ENCODE measurements at regions not wholly inside any gene's neighbourhood (a gene's known extent, or its start where the extent isn't known, plus 50 kb on each side); places are given as distances from the start of the nearest gene placed in this dataset.

DNA sequence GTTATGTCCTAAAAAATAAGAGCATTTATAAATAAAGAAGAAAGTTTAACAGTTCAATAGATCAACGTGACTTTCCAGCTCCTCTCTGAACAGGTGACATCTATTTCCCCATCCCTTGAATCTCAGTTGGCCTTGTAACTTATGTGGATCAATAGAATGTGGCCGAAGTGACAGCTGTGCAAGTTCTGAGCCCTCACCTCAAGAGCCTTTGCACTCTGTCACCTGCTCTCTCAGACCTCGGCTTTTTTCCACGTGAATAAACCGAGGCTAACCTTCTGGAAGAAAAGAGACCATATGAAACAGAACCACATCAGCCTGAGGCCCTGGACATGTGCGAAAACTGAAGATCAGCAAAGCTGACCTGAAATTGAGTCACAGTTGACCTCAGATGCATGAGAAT lies 253.0 kb downstream of the DAD1 start:
- Histone ChIP-seq H3K27ac (no peak overlapping the region), H3K4me3 (no peak overlapping the region)
- no peak for TF ChIP-seq CTCF (IDR thresholded peaks at IDR 0.05)
- DNase-seq (ENCODE audit: low spot score), result no peak

DNA sequence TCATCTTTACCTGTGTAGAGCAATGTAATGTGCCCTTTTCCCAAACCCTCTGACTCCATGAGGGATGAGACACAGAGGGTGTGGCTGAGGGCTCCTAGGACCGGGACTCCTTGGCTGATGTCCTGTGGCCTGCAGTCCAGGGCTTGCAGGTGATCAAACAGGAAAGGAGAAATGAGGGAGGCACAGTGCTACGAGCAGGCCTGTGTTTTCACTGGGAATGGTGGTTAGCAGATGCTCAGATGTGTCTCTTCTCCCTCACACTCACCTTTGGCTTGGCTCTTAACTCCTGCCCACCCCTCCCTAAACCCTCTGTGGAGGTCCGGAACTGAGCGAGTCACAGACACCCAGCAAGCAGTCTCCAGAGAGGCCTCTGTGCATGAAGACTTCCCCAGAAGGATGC lies 254.4 kb downstream of the DAD1 start:
- Histone ChIP-seq H3K4me3 (no peak overlapping the region), H3K27ac (no peak overlapping the region)
- no peak for TF ChIP-seq CTCF (IDR thresholded peaks at IDR 0.05)
- DNase-seq (ENCODE audit: low spot score), result no peak

DNA sequence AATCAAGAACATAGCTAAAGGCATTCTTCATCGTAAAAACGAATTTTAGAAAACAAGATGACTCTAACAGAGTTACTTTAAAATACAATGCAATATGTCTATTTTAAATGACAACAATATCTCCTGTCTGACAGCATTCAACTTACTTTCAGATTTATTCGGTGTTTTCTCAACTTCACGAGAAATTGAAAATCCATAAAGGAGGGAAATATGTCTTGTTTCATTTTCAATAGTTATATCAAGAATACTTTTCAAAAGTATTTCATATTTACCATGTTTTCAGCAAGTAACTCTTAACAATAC lies 254.8 kb downstream of the DAD1 start:
- no peak for DNase-seq (ENCODE audit: low spot score)
- H3K27ac ChIP-seq, result no peak overlapping the region
- no peak for TF ChIP-seq CTCF (IDR thresholded peaks at IDR 0.05)
- H3K4me3 ChIP-seq, result no peak overlapping the region

- no peak for DNase-seq (ENCODE audit: low spot score)
- TF ChIP-seq CTCF (IDR thresholded peaks at IDR 0.05), result no peak
- no peak overlapping the region for H3K27ac ChIP-seq
- no peak overlapping the region for H3K4me3 ChIP-seq
Measured at GRCh38 chr14:22333422-22334274, 255.4 kb downstream of the DAD1 start.

GRCh38 chr14:22332686-22333421 lies 256.2 kb downstream of the DAD1 start:
- DNase-seq (ENCODE audit: low spot score), result no peak
- H3K27ac ChIP-seq, result no peak overlapping the region
- TF ChIP-seq CTCF (IDR thresholded peaks at IDR 0.05), result no peak
- no peak overlapping the region for H3K4me3 ChIP-seq

DNA sequence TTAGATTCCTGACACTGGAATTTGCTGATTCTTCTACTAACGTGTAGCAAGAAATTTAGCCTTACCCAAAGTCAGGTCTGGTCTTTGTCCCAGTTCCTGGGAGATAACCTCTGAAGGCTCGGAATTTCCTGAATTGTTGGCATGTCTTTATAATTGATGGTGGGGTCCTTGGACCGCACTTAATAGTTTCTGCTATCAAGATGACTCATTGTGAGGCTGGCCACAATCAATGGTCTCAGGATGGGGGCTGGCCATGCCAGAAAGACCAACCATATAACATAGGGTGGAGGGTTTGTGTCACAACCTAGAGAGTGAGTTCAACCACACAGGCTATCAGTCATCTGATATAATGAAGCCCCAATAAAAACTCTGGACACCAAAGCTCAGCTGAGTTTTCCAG lies 259.7 kb downstream of the DAD1 start:
- H3K27ac ChIP-seq, result no peak overlapping the region
- no peak for TF ChIP-seq CTCF (IDR thresholded peaks at IDR 0.05)
- no peak for DNase-seq (ENCODE audit: low spot score)
- no peak overlapping the region for H3K4me3 ChIP-seq
